GOT3 (cell line): ENCODE measurements at regions not wholly inside any gene's neighbourhood (a gene's known extent, or its start where the extent isn't known, plus 50 kb on each side); places are given as distances from the start of the nearest gene placed in this dataset.
"Not testable (repeated sequence)": the region's sequence is repeated elsewhere in the genome, so short reads cannot be mapped to it uniquely, and the experiment has no call there.

Experiments used
- DNase-seq: peaks from one replicate; lab custom pipeline; 2025; ENCODE audit warnings: mixed read lengths; lab: John Stamatoyannopoulos, UW

DNA sequence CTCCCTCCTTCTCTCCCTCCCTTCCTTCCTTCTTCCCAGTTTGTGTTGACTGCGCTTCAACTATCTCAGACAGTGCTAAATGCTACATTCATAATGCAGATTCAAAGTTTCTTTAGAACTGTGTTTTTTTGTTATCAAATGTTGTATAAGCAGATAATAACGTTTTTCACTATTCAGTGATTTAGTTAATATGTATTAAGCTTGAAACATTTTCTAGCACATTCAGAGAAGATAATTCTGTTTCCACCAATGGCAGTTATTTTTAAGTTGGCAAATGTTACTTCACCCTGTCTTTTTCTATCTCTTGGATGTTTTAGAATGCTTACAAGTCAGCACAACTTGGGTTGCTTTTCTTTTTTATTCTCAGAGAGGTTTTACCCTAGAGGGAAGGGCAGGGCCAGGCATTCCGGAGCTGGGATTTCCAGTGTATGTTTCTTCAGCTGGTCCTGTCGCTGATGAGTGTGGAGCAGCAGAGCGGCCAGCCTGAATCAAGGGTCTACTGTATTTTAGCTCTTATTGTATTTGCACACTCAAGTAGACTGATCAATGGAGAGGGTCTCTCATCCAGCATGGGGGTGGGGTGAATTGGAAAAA, 162.3 kb upstream of the ARHGAP20 start:
- no peak for DNase-seq

DNA sequence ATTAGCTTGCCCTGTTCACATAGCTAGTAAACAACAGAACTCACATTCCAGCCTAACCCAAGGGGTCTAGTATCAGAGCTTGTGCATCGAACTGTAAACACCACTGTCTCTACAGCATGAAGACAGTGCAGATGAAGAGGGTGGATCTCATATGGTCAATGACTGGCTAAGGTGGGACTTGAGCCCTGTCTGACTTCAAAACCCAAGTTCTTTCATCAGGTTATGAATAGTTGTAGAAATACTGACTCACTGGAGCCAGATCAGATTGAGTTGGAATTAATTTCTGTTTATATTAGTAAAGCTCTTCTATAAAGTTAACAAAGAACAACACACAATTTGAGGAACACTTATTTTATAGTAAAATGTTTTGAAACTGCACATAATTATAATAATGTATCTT, 161.7 kb upstream of the ARHGAP20 start:
- no peak for DNase-seq

DNA sequence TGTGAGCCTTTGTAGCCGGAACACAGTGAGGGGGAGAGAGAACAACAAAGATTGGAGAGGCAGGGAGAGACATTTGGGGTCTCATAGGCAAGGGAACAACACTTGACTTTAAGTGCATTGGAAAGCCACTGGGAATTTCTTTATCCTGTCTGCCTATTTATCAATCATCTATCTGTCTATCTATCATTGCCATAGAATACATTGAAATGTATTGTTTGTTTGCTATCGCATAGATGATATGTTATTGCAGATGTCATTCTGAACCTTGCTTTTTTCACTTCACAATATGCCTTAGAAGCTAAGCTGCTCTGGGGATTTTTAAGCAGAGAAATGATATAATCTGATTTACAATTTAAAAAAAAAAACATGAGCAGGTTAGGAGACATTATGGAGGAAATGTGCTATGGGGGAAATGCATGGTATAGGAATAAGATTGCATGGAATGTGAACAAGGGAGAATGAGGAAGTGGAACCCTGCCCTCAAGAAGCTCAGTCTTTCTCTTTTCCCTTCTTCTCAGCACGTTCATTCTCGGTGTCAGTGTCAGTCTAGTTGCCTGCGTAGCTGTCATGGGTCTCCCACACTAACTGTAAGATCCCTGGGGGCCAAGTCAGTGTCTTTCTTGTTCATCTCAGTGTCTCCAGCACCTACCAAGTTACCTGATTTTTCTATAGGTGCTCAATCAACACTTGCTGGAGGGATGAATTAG, 158.7 kb upstream of the ARHGAP20 start:
- no peak for DNase-seq

DNA sequence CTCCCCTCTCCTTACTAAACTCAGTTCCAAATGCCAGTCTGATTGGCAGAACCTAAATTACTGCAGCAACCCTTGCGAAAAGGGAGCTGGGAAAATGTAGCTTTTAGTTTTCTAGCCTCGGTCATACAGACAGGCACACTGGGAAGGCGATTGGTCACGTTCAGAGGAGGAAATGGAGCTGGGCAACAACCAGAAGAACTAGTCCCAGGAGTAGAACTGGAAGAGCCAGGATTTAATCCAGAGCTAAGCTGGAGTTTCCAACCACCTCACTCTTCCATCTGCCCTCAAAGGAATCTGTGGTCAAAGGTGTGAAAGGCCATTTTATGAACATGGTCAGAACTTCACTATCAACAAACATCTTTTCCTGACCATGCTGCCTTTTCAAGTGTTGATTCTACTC, 155.7 kb upstream of the ARHGAP20 start:
- DNase-seq, result no peak

DNA sequence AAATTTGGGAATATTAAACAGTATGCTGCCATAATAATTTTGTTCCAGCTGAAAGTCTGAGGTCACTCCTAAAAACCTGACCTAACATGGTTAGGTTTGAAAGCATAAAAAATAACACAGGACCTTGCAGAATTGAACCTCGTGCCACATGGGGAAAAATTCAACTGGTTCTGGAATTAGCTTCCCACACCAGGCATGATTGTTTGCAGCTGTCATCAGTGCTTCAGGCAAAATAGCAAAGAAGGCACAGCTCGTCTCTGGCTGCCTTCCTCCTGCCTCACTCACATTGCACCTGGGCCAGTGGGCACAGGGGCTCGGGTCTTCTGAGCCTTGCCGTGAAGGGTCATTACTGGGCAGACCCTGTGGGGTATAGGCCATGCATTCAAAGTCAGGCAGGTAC, 153.8 kb upstream of the ARHGAP20 start:
- DNase-seq, result no peak

DNA sequence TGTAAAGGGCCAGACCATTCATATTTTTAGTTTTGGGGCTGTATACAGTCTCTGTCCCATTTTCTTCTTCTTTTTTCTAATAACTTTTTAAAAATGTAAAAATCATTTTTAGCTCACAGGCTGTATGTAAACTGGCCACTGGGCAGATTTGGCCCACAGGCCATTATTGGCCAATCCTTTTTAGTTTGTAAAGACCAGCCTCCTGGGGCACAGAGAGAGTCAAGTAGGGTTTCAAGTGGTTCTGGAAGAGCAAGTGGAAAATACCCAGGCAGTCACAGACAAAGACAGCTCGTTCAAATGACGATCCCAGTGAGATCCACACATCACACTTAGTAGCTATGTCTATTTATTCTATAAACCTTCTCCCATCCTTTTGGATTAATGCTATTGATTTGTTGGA, 150.2 kb upstream of the ARHGAP20 start:
- no peak for DNase-seq

DNA sequence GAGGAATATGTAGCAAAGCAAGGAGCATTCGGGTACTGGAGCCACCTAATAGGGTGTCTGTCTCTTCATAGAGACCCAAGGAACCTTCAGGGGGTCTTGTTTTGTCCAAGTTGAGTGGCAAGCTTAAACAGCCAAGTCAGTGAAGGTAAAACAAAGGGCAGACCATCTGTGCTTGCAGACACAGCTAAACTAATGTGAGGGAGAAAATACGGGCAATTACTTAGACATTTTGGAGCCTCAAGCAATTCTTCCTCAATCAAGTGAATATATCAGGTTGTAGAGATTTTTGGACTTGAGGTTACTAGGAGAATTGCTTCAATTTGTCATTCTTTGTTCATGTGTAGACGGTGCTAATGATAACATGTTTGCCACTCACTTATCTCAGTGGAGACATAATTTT, 148.2 kb upstream of the ARHGAP20 start:
- no peak for DNase-seq

DNA sequence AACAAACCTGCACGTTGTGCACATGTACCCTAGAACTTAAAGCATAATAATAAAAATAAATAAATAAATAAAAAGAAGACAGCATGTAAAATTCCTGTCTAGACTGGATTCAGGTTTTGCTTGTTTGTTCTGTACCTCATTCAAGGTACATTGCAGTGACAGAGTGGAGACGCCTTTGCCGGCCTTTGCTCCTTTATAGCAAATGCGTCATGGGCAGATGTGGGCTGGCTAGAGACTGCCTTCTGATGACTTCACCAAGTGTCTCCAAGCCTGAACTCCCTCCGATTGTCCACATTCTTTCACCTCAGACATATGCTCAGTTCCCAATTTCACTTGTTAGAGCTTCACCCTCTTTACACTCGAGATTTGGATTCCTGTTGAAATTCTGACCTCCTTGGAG, 147.8 kb upstream of the ARHGAP20 start:
- no peak for DNase-seq

DNA sequence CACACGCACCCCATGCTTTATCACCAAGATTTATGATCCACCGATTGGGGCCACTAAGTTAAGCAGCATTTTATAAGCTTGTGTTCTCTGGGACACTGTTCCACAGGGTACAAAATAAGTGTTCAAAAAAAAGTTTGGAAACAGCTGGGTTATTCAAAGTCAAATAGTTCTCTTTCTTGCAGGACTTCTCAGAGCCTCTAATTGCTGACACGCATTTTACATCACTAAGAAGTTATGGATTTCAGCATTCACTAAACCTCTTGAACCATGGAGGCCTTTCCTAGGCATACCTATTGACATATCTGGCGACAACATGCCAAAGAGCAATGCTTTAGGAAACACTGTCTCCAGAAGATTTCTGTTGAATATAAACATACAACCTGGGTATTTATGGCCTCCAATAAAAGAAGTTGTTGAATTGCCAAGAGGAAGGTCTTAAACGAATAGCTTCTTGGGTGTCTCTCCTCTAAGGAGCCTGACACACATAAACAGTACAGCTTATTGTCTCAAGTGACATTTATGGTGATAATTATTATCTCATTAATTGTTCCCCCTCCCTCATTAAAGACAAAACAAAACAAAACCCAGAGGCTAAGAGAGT, 147.1 kb upstream of the ARHGAP20 start:
- DNase-seq, result no peak

DNA sequence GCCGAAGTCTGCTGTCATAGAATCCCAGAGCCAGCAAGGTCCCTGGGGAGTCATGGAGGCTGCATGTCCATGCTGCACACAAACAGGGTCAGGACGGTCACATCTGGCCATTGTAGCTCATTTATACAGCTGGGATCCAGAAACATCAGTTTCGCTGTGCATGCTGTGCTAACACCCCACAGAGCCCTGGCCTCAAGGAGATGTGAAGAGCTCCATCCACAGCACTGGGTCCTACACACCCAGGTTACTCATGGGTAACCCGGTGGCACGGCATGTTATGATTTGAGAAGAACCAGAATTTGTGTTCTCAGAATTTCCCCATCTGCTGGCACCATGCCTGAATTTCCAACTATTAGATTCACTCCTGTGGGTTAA, 146.3 kb upstream of the ARHGAP20 start:
- no peak for DNase-seq

DNA sequence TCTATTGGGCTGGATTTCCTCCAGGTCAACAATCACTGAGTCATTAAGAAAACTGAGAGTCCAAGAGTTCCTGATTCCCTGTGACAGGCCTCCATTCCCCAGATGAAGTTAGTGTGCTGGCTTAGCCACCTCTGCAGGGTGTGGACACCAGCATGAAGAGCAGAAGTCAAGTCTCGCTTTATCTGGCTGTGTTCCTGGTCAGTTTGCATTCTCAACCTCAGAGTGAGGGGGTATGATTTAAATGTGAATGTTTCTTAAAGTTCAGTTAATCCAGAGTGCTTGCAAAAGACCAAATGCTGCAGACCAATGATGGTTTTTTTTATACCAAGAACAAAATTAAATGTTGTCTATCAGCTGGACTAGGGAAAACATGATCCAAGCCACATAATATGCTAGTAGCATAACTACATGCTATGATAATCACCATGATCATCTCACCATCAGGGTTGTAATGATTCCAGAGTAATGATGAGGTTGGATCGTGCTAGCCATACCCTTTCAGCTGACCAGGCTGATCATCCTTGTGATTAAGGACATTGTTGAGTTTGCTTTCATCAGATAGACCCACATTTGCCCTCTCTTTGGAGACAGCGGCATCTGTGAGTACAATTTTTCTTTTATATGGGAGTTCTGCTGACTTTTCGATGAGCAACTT, 145.8 kb upstream of the ARHGAP20 start:
- DNase-seq, result no peak

DNA sequence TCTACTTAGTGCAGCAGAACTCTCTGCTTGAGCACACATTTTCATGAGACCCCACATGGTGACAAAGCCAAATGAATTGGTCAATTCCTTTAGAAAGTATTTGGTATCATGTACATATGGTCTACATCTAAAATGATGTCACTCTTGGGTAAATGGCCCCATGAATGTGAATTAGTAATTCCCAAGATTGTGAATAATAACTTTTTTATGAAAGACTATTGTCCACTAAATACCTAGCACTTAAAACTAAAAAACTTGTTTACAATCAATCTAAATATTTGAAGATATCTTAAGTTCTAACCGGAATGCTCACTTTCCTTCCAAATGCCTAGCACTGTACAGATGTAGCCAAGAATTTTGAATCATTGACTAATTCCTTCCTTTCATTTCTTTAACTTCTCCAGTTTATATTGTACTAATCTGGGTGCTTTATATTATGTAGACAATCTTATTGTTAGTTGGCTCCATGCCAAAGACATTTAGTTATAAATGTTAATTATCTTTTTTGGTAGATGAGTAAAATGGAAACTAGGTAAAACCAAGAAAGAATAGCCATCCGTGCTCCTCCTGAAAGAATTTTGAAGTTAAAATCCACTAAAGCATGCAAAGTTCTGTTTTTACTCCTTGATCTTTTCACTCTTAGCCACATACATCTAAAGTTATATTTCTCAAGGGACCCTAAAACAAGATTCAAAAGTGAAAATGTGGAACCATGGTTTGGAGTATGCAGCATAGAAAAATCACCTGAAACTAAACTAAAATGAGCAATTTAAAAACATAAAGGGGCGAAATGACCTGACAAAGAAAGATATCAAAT, 145.0 kb upstream of the ARHGAP20 start:
- DNase-seq, result no peak

DNA sequence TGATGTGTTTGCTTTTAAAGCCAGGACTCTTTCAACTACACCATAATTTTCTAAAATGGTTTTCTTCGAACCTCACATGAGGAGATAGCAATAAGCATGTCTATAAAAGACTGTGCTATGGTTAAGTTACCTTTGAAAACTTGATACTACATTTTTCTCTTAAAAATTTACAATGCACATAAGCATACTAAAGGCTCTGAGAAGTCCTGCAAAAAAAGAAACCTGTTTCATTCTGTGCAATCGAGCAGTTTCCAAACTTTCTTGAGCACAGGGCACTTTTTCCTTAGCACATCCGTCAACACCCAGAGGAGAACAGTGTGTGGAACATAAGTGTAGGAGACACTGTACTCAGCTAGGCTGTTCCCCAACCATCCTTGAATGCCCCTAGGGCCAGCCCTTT, 144.1 kb upstream of the ARHGAP20 start:
- DNase-seq, result no peak

DNA sequence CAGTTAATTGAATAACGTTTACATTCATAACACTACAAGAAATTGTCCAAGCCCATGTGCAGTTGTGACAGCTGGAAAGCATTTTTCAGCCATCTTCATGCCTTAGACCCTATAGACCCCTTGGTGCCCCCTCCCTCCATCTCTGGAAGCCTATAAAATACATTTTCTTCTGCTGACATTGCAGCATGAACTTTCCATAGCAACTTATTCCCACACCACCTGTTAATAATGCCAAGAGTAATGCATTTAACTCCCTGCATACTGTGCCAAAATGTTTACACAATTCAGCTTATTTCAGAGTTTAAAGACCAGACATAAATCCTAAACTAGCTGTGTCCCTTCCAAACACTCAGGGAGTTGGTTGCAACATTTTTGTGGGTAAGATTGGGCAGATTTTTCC, 143.0 kb upstream of the ARHGAP20 start:
- no peak for DNase-seq

DNA sequence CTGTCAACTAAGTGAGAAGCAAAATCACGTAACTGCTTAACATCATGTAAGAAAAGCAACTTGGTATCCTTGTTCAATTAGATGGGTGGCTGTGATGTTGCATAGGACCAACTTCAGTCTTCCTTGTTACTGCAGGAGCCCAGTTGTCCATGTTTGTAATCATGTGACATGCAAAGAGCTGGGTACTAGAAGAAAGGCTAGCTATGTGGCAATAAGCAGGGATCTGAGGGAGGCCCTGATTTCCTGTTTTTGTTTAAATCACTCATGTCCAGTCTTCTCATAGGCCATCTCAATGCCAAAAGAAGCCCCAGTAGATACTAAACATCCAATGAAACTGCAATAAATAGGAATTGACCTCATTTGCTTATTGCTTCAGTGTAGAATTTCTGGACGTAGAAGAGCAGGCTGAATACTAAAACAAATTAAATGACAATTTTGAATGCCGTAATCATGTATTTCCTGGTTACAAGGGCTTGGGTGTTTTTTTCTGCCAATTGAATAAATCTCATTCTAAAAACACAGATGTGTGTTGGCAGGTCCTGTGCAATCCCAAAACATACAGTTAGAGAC, 140.8 kb upstream of the ARHGAP20 start:
- DNase-seq, result no peak

DNA sequence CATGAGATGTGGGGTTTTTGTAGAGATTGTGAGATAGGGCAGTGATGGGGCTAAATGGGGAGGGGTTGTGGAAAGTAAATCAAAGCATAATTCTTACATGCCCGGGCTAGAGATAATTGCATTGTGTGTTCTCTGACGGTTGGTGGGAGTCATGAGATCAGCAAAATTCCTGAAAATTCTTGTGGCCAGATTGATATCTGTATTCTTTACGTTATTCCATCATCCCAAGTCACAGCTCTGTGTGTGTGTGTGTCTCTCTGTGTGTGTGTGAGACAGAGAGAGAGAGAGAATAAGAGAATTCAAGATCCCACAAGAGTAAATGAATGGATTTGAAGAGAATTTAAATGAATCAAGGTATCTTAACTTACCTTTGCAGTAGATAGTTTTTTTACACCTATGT, 138.6 kb upstream of the ARHGAP20 start:
- no peak for DNase-seq

DNA sequence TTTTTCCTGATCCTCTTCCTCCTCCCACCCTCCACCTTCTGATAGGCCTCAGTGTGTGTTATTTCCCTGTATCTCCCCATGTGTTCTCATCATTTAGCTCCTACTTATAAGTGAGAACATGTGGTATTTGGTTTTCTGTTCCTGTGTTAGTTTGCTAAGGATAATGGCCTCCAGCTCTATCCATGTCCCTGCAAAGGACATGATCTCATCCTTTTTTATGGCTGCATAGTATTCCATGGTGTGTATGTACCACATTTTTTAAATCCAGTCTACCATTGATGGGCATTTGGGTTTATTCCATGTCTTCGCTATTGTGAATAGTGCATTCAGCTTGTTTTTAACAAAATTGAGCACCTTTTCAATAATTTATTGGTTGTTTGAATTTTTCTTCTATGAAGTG, 130.8 kb upstream of the ARHGAP20 start:
- DNase-seq, result not testable (repeated sequence)

DNA sequence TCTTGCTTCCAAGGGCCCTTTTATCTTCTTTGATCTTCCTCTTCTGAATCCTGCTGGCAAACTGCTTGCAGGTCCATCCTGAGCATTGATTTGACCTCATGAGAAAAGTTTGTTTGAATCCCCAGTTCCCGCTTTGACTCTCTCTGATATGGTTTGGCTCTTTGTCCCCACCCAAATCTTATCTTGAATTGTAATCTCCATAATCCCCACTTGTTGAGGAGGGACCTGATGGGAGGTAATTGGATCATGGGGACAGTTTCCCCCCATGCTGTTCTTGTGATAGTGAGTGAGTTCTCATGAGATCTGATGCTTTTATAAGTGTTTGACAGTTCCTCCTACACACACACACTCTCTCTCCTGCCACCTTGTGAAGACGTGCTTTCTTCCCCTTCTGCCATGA, 126.6 kb upstream of the ARHGAP20 start:
- no peak for DNase-seq

DNA sequence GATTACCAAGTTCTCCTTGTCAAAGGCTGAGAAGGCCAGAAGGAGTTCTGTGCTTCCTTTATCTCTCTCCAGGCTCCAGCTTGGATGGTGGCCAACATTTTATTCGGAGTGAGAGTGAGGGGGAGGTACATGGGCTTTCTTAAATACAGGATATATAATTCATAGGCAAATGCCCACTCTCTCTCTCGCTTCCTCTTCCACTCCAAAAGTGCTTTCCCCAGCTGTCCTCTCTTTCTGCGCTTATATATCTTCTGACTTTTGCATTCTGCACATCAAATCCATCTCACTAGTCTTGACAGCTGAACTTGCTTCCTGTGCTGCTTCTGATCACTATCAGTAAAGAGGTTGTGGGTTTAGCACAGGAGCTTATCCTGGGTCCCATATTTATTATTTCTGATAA, 125.4 kb upstream of the ARHGAP20 start:
- DNase-seq, result no peak

DNA sequence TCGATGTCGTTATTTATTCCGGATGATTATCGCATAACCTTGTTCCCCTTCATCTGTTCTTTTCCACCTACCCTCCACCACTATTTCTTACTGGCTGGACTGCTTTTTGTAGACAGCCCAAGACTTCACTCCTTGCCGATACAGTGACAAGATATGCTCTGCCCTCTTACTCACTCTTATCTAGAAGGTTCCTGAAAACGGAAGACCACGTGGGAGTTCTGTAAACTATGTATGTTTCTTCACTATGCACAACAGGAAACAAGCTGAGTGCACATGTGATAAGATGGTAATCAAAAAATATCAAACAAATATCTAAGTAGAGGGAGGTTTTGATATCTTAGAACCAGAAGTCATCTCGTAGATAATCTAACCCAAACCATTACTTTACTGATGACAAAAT, 122.9 kb upstream of the ARHGAP20 start:
- no peak for DNase-seq

DNA sequence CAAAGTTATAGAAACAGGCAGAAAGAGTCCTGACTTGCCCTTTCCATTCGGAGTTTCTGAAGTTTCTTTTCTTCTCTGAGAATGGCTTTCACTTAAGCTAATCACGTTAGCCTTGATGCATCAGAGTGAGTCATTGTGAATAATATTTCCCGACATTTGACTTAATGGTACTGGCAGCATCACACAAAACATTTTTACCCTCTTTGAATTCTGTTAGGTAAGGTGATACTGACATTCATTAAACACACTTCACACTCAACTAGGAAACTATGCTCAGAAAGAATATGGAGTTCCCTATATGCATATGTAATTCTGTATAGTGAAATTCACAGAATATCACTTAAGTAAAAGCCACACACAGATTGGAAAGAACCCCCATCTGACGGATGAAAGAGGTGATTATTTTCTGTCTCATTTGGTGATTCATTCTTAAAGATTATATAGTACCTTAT, 120.8 kb upstream of the ARHGAP20 start:
- DNase-seq, result no peak

DNA sequence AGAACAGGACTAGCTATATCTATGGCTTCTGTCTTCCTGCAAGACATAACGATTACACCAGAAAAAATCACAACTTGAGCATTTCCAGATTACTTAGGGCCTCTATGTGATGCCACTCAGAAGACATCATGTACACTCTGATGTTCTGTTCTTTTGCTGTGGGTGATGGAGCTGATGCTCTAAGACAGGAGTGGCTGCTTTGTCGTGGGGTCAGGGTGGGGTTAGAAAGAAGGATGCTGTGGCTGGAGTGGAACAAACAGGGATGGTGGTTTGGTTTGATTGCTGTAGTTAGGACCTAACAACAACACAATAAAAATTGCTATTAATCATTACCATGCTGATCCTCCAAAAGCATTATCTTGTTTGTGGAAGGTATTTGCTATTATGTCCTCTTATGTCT, 120.3 kb upstream of the ARHGAP20 start:
- DNase-seq, result no peak
